Umbilical cord (tissue), 1 donor: ENCODE measurements at regions not wholly inside any gene's neighbourhood (a gene's known extent, or its start where the extent isn't known, plus 50 kb on each side); places are given as distances from the start of the nearest gene placed in this dataset.
"Not testable (repeated sequence)": the region's sequence is repeated elsewhere in the genome, so short reads cannot be mapped to it uniquely, and the experiment has no call there.

Experiments used
- DNase-seq: peaks from one replicate; pipeline ENCODE4 v3.0.0-alpha.2; 2015; ENCODE audit warnings: low spot score

- no peak for DNase-seq
Measured at GRCh38 chr3:39558775-39559306, 91.4 kb downstream of the MOBP start.

GRCh38 chr3:39559543-39559942 lies 92.1 kb downstream of the MOBP start:
- no peak for DNase-seq

- DNase-seq: no peak
Measured at GRCh38 chr3:39568508-39568907, 101.0 kb downstream of the MOBP start.

- DNase-seq: no peak
Measured at GRCh38 chr3:39569095-39569494, 101.6 kb downstream of the MOBP start.

- DNase-seq: no peak
Measured at GRCh38 chr3:39573392-39573791, 105.9 kb downstream of the MOBP start.

GRCh38 chr3:39577541-39577940 lies 110.1 kb downstream of the MOBP start:
- DNase-seq: no peak

GRCh38 chr3:39586215-39586614 lies 118.7 kb downstream of the MOBP start:
- not testable (repeated sequence) for DNase-seq

GRCh38 chr3:39587113-39587512 lies 119.6 kb downstream of the MOBP start:
- DNase-seq: no peak

GRCh38 chr3:39590806-39591205 lies 123.3 kb downstream of the MOBP start:
- no peak for DNase-seq

- no peak for DNase-seq
Measured at GRCh38 chr3:39592311-39593050, 125.0 kb downstream of the MOBP start.

- DNase-seq: no peak
Measured at GRCh38 chr3:39593341-39593740, 125.9 kb downstream of the MOBP start.

- DNase-seq: no peak
Measured at GRCh38 chr3:39601241-39601640, 133.8 kb downstream of the MOBP start.

GRCh38 chr3:39605837-39606236 lies 138.4 kb downstream of the MOBP start:
- no peak for DNase-seq

- no peak for DNase-seq
Measured at GRCh38 chr3:39626198-39626597, 158.7 kb downstream of the MOBP start.

- peak; percentile 37 for DNase-seq
Measured at GRCh38 chr3:39631136-39631535, 163.7 kb downstream of the MOBP start.

- no peak for DNase-seq
Measured at GRCh38 chr3:39637807-39638206, 170.3 kb downstream of the MOBP start.

- no peak for DNase-seq
Measured at GRCh38 chr3:39638301-39638700, 170.8 kb downstream of the MOBP start.

GRCh38 chr3:39639344-39640236 lies 169.8 kb upstream of the MYRIP start:
- peak; percentile 74 for DNase-seq

- DNase-seq: no peak
Measured at GRCh38 chr3:39641274-39641673, 168.1 kb upstream of the MYRIP start.

- no peak for DNase-seq
Measured at GRCh38 chr3:39644176-39644575, 165.2 kb upstream of the MYRIP start.

GRCh38 chr3:39651256-39651655 lies 158.2 kb upstream of the MYRIP start:
- not testable (repeated sequence) for DNase-seq

- DNase-seq: no peak
Measured at GRCh38 chr3:39651993-39652739, 157.2 kb upstream of the MYRIP start.
